ENCODE measurements at regions not wholly inside any gene's neighbourhood (a gene's known extent, or its start where the extent isn't known, plus 50 kb on each side); places are given as distances from the start of the nearest gene placed in this dataset.
"Not testable (repeated sequence)": the region's sequence is repeated elsewhere in the genome, so short reads cannot be mapped to it uniquely, and the experiment has no call there.

- DNase-seq: no peak
Observed at GRCh38 chr6:56798163-56798562, 155.5 kb upstream of the DST start.

GRCh38 chr6:56796196-56796532 is 153.5 kb upstream of the DST start:
- DNase-seq: no peak

GRCh38 chr6:56795466-56796195 is 152.9 kb upstream of the DST start:
- no peak for DNase-seq

- no peak for DNase-seq
Observed at GRCh38 chr6:56794421-56794820, 151.7 kb upstream of the DST start.

- no peak for DNase-seq
Observed at GRCh38 chr6:56793938-56794337, 151.2 kb upstream of the DST start.

GRCh38 chr6:56790414-56790813 is 147.7 kb upstream of the DST start:
- DNase-seq: no peak

- DNase-seq: no peak
Observed at GRCh38 chr6:56789879-56790278, 147.2 kb upstream of the DST start.

- no peak for DNase-seq
Observed at GRCh38 chr6:56789342-56789741, 146.7 kb upstream of the DST start.

- DNase-seq: no peak
Observed at GRCh38 chr6:56787209-56787608, 144.5 kb upstream of the DST start.

GRCh38 chr6:56786256-56786655 is 143.6 kb upstream of the DST start:
- DNase-seq: no peak

- not testable (repeated sequence) for DNase-seq
Observed at GRCh38 chr6:56785536-56785935, 142.8 kb upstream of the DST start.

- DNase-seq: not testable (repeated sequence)
Observed at GRCh38 chr6:56780109-56780508, 137.4 kb upstream of the DST start.

GRCh38 chr6:56778503-56778902 is 135.8 kb upstream of the DST start:
- not testable (repeated sequence) for DNase-seq

GRCh38 chr6:56775498-56776166 is 132.9 kb upstream of the DST start:
- no peak for DNase-seq

- DNase-seq: no peak
Observed at GRCh38 chr6:56772737-56773184, 130.1 kb upstream of the DST start.

GRCh38 chr6:56771929-56772607 is 129.4 kb upstream of the DST start:
- no peak for DNase-seq

- no peak for DNase-seq
Observed at GRCh38 chr6:56771189-56771588, 128.5 kb upstream of the DST start.

GRCh38 chr6:56770011-56770520 is 127.4 kb upstream of the DST start:
- DNase-seq: no peak

GRCh38 chr6:56767892-56768531 is 125.3 kb upstream of the DST start:
- no peak for DNase-seq

GRCh38 chr6:56767435-56767834 is 124.7 kb upstream of the DST start:
- no peak for DNase-seq

GRCh38 chr6:56766806-56767178 is 124.1 kb upstream of the DST start:
- no peak for DNase-seq

GRCh38 chr6:56766139-56766805 is 123.6 kb upstream of the DST start:
- no peak for DNase-seq

GRCh38 chr6:56765494-56765893 is 122.8 kb upstream of the DST start:
- DNase-seq: no peak

Measured in NCI-H1436 (cell line).